GM12864 (cell line): ENCODE measurements at regions not wholly inside any gene's neighbourhood (a gene's known extent, or its start where the extent isn't known, plus 50 kb on each side); places are given as distances from the start of the nearest gene placed in this dataset.

Experiments
- DNase-seq: peaks from one replicate; pipeline ENCODE4 v3.0.0-alpha.2; 2011; ENCODE audit warnings: low read depth
- H3K4me3 ChIP-seq: 2 replicates; pipeline ENCODE4 v1.5.1; 2011; ENCODE audit warnings: mild to moderate bottlenecking, low read depth, low read length, control low read depth
- TF ChIP-seq, protein P1 (sequence below): IDR thresholded peaks from 2 replicates; pipeline ENCODE4 v1.5.1; 2011; ENCODE audit warnings: low read depth, mild to moderate bottlenecking, moderate library complexity, low read length, control low read depth, inconsistent platforms; ENCODE audit errors: missing control alignments

- no peak overlapping the region for H3K4me3 ChIP-seq
- no peak for DNase-seq
- TF ChIP-seq, protein P1, sequence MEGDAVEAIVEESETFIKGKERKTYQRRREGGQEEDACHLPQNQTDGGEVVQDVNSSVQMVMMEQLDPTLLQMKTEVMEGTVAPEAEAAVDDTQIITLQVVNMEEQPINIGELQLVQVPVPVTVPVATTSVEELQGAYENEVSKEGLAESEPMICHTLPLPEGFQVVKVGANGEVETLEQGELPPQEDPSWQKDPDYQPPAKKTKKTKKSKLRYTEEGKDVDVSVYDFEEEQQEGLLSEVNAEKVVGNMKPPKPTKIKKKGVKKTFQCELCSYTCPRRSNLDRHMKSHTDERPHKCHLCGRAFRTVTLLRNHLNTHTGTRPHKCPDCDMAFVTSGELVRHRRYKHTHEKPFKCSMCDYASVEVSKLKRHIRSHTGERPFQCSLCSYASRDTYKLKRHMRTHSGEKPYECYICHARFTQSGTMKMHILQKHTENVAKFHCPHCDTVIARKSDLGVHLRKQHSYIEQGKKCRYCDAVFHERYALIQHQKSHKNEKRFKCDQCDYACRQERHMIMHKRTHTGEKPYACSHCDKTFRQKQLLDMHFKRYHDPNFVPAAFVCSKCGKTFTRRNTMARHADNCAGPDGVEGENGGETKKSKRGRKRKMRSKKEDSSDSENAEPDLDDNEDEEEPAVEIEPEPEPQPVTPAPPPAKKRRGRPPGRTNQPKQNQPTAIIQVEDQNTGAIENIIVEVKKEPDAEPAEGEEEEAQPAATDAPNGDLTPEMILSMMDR, result no peak
Measured at GRCh38 chr2:8371653-8372052, 310.2 kb upstream of the ID2 start.

DNA sequence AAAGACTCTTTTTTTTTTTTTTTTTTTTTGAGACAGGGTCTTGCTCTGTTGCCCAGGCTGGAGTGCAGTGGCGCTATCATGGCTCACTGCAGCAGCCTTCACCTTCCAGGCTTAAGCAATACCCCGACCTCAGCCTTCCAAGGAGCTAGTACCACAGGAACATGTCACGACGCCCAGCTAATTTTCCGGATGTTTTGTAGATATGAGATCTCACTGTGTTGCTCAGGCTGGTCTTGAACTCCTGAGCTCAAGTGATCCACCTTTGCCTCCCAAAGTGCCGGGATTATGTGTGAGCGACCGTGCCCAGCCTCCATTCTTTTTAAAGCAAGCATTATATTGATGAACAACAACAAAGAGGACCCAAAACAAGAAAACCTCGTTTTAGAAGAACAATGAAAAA, 307.1 kb upstream of the ID2 start:
- H3K4me3 ChIP-seq, result no peak overlapping the region
- DNase-seq, result no peak
- TF ChIP-seq, protein P1, result no peak

DNA sequence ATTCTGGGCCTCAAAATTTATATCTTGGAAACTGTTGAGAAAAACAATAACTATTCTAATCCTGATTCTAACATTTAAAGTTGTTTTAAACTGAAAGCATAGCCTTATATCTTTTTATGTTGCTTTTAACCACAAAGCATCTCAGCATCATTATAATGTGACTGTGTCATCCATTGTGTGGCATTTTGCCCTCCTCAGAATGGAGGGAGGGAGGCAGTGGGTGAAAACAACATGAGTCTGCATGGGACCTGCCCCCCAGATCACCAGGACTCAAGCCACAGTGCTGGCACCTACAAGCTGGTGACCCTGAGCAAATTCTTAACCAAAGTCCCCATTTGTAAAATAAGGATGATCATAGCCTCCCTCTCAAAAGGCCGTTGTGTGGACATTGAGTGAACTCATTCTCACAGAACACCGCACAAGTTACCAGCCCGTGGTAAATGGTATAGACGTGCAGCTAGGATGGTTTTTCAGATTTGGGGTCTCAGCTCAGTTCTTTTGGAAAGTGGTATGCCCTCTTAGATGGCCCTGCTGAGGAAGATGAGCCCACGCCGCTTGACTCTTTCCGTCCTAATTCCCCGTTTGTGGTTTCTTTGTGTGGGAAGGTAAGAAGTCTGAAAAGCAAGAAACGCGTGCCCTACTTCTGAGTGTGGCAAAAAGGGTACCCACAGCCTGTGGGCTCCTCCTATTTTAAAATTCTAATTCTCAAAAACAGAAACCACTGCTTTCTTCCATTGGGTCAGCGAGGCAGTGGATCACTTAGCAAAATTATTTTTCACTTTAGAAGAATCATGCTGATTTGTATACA, 305.0 kb upstream of the ID2 start:
- DNase-seq, result no peak
- no peak overlapping the region for H3K4me3 ChIP-seq
- TF ChIP-seq, protein P1, result no peak

- TF ChIP-seq, protein P1, result no peak
- H3K4me3 ChIP-seq, result no peak overlapping the region
- DNase-seq, result peak; percentile 61
Measured at GRCh38 chr2:8378016-8378810, 303.6 kb upstream of the ID2 start.

- H3K4me3 ChIP-seq, result no peak overlapping the region
- no peak for DNase-seq
- TF ChIP-seq, protein P1, result no peak
Measured at GRCh38 chr2:8379128-8379527, 302.7 kb upstream of the ID2 start.

DNA sequence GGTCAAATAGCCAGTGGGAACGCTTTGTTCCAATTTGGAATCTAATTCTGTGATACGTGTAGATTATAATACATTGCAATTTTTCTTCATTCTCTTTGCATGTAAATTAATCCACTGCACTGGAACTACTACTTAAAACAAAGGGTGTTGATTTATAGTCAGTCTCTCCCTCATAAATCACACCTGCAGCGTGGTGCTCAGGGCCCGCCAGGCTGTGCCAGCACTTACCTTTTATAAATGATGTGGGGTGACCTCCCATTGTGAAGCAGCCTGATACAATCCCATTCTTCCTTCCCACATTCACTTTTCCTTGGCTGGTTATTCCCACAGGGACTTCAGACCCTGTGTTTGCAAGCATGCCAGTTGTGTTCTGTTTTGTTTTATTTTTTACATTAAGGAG, 302.3 kb upstream of the ID2 start:
- no peak for DNase-seq
- TF ChIP-seq, protein P1, result no peak
- no peak overlapping the region for H3K4me3 ChIP-seq

DNA sequence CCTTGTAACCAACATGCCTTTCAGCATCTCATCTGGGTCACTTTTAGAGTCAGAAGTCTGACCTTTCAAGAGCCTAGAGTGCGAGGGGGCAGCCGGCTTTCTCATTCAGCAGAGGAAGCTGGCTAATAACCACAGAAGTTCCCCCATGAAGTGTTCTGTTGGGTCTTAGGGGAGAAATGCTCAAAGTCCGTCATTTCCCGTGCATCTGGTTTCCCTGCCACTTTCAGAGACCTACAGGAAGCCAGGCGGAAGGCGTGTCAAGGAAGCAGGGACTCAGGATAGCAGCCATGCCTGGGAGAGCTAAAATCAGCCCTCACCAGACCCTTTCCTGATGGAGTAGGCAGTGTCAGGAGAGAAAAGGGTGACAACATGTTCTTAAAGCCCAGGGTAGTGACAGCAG, 301.8 kb upstream of the ID2 start:
- TF ChIP-seq, protein P1, result no peak
- no peak overlapping the region for H3K4me3 ChIP-seq
- DNase-seq, result peak; percentile 13
